A549 (cell line): ENCODE measurements at regions not wholly inside any gene's neighbourhood (a gene's known extent, or its start where the extent isn't known, plus 50 kb on each side); places are given as distances from the start of the nearest gene placed in this dataset.

Experiments
- ATAC-seq, 2 experiments: fragments of 200-7000 bp in 1 of 2; fragments of >200 bp in 1 of 2; cut with Nextera tagmentation in 1 of 2; cut with Tn5 transposase in 1 of 2; 3 replicates each; pipeline versions ENCODE4 v1.8.0 to v1.9.1; 2018 to 2020; ENCODE audit warnings: mild to moderate bottlenecking in 1 of 2, moderate library complexity in 1 of 2
- CTCF ChIA-PET: fragments of 300-600 bp; sonication (Branson Sonifier 250); formaldehyde crosslinking; extraction: SDS; loops from one replicate; lab custom pipeline; 2021; ENCODE audit warnings: antibody characterized with exemption, inconsistent platforms; lab: Yijun Ruan, JAX
- POLR2A ChIA-PET: fragments of 350-600 bp; formaldehyde crosslinking; extraction: SDS; loops from one replicate; lab custom pipeline; 2021; ENCODE audit warnings: antibody characterized with exemption, inconsistent platforms; lab: Yijun Ruan, JAX
- DNase-seq, 2 experiments: peaks; one replicate each; pipeline versions ENCODE4 v3.0.0 to v3.0.0-alpha.2; 2011 to 2016; ENCODE audit warnings: low read depth in 1 of 2, low spot score in 1 of 2
- FAIRE-seq: peaks from 2 replicates; lab custom pipeline; 2011; peaks lifted over from hg19 to GRCh38; lab: Jason Lieb, UNC
- H3K27ac ChIP-seq, 2 experiments: fragments of >200 bp; sonication (Bioruptor Twin); formaldehyde crosslinking; 3 replicates each; pipeline ENCODE4 v1.5.1; 2016 to 2017
- H3K4me1 ChIP-seq: fragments of >200 bp; sonication (Bioruptor Twin); formaldehyde crosslinking; 3 replicates; pipeline ENCODE4 v1.6.1; 2016
- H3K4me2 ChIP-seq: fragments of >200 bp; sonication (Bioruptor Twin); formaldehyde crosslinking; 3 replicates; pipeline ENCODE4 v1.6.1; 2016
- H3K4me3 ChIP-seq: fragments of >200 bp; sonication (Bioruptor Twin); formaldehyde crosslinking; 3 replicates; pipeline ENCODE4 v1.5.1; 2016
- H3K9me3 ChIP-seq: fragments of >200 bp; sonication (Bioruptor Twin); formaldehyde crosslinking; 3 replicates; pipeline ENCODE4 v1.6.1; 2016
- CBX8 ChIP-seq: fragments of 200-600 bp; sonication (generic); IDR thresholded peaks from 2 replicates; pipeline ENCODE4 v1.6.1; 2016
- CEBPB ChIP-seq, 2 experiments: fragments of >200 bp in 1 of 2; sonication (Bioruptor Twin) in 1 of 2; formaldehyde crosslinking in 1 of 2; IDR thresholded peaks; 2 replicates each; pipeline ENCODE4 v1.6.1; 2012 to 2016
- EP300 ChIP-seq, 2 experiments: fragments of >200 bp; sonication (Bioruptor Twin); formaldehyde crosslinking; IDR thresholded peaks; 2 replicates in 1 of 2; 3 replicates in 1 of 2; pipeline ENCODE4 v1.6.1; 2016 to 2017
- ESRRA ChIP-seq: fragments of 150-350 bp; IDR thresholded peaks from 2 replicates; pipeline ENCODE4 v1.6.1; 2014; ENCODE audit warnings: mild to moderate bottlenecking, low read length, borderline replicate concordance
- FOSB ChIP-seq: fragments of 250-450 bp; sonication (Bioruptor Pico); IDR thresholded peaks from 2 replicates; pipeline ENCODE4 v1.5.0; 2020; ENCODE audit warnings: mild to moderate bottlenecking, moderate library complexity
- FOXS1 ChIP-seq: fragments of 250-450 bp; sonication (Bioruptor Pico); IDR thresholded peaks from 2 replicates; pipeline ENCODE4 v1.5.0; 2020; ENCODE audit warnings: mild to moderate bottlenecking, moderate library complexity
- HOXB13 ChIP-seq: fragments of 250-450 bp; sonication (Bioruptor Pico); IDR thresholded peaks from 2 replicates; pipeline ENCODE4 v1.5.0; 2020; ENCODE audit warnings: low read depth, mild to moderate bottlenecking, moderate library complexity
- HOXB5 ChIP-seq: fragments of 250-450 bp; sonication (Bioruptor Pico); IDR thresholded peaks from 2 replicates; pipeline ENCODE4 v1.5.0; 2020; ENCODE audit warnings: mild to moderate bottlenecking, moderate library complexity
- JUN ChIP-seq, 2 experiments: fragments of >200 bp; sonication (Bioruptor Twin); formaldehyde crosslinking; IDR thresholded peaks; 2 replicates in 1 of 2; 3 replicates in 1 of 2; pipeline ENCODE4 v1.6.1; 2016 to 2017
- JUNB ChIP-seq: fragments of >200 bp; sonication (Bioruptor Twin); formaldehyde crosslinking; IDR thresholded peaks from 2 replicates; pipeline ENCODE4 v1.6.1; 2016
- KDM5A ChIP-seq: fragments of 200-600 bp; sonication (generic); IDR thresholded peaks from 2 replicates; pipeline ENCODE4 v1.6.1; 2016; ENCODE audit warnings: antibody characterized with exemption, mild to moderate bottlenecking
- MAFK ChIP-seq: fragments of 450-650 bp; IDR thresholded peaks from 2 replicates; pipeline ENCODE4 v1.6.1; 2014; ENCODE audit not compliant: partially characterized antibody
- MAZ ChIP-seq: fragments of 150-350 bp; IDR thresholded peaks from 2 replicates; pipeline ENCODE4 v1.6.1; 2014; ENCODE audit warnings: antibody characterized with exemption, low read depth, low read length, borderline replicate concordance
- MYC ChIP-seq: IDR thresholded peaks from 2 replicates; pipeline ENCODE4 v1.6.1; 2012; ENCODE audit warnings: mild to moderate bottlenecking, inconsistent platforms, low read length, improper control_type of control experiment, borderline replicate concordance
- NFE2L2 ChIP-seq: fragments of 150-350 bp; conservative IDR thresholded peaks from 2 replicates; pipeline ENCODE4 v1.6.1; 2014; ENCODE audit warnings: low read length
- NPAS2 ChIP-seq: fragments of 250-450 bp; sonication (Bioruptor Pico); IDR thresholded peaks from 2 replicates; pipeline ENCODE4 v1.8.0; 2022; ENCODE audit warnings: mild to moderate bottlenecking, moderate library complexity, borderline replicate concordance
- POLR2AphosphoS2 ChIP-seq: conservative IDR thresholded peaks from 2 replicates; pipeline ENCODE4 v1.6.1; 2012; ENCODE audit warnings: low read length, improper control_type of control experiment, inconsistent platforms
- RFX5 ChIP-seq: fragments of 450-650 bp; IDR thresholded peaks from 2 replicates; pipeline ENCODE4 v1.7.1; 2014; ENCODE audit warnings: antibody characterized with exemption, mild to moderate bottlenecking, moderate library complexity
- SREBF2 ChIP-seq: fragments of 450-650 bp; IDR thresholded peaks from 2 replicates; pipeline ENCODE4 v1.6.1; 2014; ENCODE audit warnings: mild to moderate bottlenecking, moderate library complexity
- TP53 ChIP-seq: fragments of 250-450 bp; sonication (Bioruptor Pico); IDR thresholded peaks from 2 replicates; pipeline ENCODE4 v1.5.0; 2021; ENCODE audit warnings: mild to moderate bottlenecking, moderate library complexity
- ZFP36 ChIP-seq: fragments of 450-650 bp; IDR thresholded peaks from 2 replicates; pipeline ENCODE4 v1.6.1; 2014; ENCODE audit warnings: borderline replicate concordance; ENCODE audit not compliant: partially characterized antibody
- ZSCAN20 ChIP-seq: fragments of 250-450 bp; sonication (Bioruptor Pico); IDR thresholded peaks from 2 replicates; pipeline ENCODE4 v1.8.0; 2022; ENCODE audit warnings: mild to moderate bottlenecking, moderate library complexity
- WGBS: methylation state at CpG from one replicate; pipeline ENCODE4 v1.1.6; 2017; ENCODE audit errors: missing lambda C conversion rate; 5-methylcytosine and 5-hydroxymethylcytosine counted together
- TF ChIP-seq, protein P1 (sequence below): fragments of >200 bp; sonication (Bioruptor Twin); formaldehyde crosslinking; IDR thresholded peaks from 3 replicates; pipeline ENCODE4 v1.5.1; 2016
- TF ChIP-seq, protein P2 (sequence below): fragments of >200 bp; sonication (Bioruptor Twin); formaldehyde crosslinking; IDR thresholded peaks from 2 replicates; pipeline ENCODE4 v1.6.1; 2016

GRCh38 chr10:24096281-24096680 is 112.7 kb upstream of the KIAA1217 start:
- POLR2A ChIA-PET, result no interaction called here
- CTCF ChIA-PET, result interaction anchor here (0.5 kb wide), 1 partner anchor 564 kb away, joined by 3 read pairs; no protein-coding TSS in a partner anchor
- no peak for ATAC-seq
- Histone ChIP-seq H3K4me1 (no peaks in the 10 kb centered on the region), H3K4me2 (no peak overlapping the region), H3K27ac (no peak overlapping the region), H3K4me3 (no peak overlapping the region), H3K9me3 (no peaks in the 10 kb centered on the region)
- 3% methylated on average over 1 of the region's 1 CpG for WGBS
- TF ChIP-seq NPAS2 (CRISPR knock-in tag), result no peak
- TF ChIP-seq ZFP36, result no peak
- TF ChIP-seq NFE2L2, result no peak
- TF ChIP-seq, protein P1, sequence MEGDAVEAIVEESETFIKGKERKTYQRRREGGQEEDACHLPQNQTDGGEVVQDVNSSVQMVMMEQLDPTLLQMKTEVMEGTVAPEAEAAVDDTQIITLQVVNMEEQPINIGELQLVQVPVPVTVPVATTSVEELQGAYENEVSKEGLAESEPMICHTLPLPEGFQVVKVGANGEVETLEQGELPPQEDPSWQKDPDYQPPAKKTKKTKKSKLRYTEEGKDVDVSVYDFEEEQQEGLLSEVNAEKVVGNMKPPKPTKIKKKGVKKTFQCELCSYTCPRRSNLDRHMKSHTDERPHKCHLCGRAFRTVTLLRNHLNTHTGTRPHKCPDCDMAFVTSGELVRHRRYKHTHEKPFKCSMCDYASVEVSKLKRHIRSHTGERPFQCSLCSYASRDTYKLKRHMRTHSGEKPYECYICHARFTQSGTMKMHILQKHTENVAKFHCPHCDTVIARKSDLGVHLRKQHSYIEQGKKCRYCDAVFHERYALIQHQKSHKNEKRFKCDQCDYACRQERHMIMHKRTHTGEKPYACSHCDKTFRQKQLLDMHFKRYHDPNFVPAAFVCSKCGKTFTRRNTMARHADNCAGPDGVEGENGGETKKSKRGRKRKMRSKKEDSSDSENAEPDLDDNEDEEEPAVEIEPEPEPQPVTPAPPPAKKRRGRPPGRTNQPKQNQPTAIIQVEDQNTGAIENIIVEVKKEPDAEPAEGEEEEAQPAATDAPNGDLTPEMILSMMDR, result no peak
- TF ChIP-seq JUNB, result no peak
- TF ChIP-seq HOXB5 (CRISPR knock-in tag), result no peak
- TF ChIP-seq ESRRA, result no peak
- FAIRE-seq, result no peak
- no peak for DNase-seq

GRCh38 chr10:24097751-24098207 is 111.2 kb upstream of the KIAA1217 start:
- DNase-seq (no peak), FAIRE-seq (no peak), ATAC-seq (no peak)
- CTCF ChIA-PET, result no interaction called here
- no peak overlapping the region for H3K4me3 ChIP-seq
- 35% methylated on average over 5 of the region's 7 CpGs for WGBS
- no peaks in the 10 kb centered on the region for H3K4me1 ChIP-seq
- TF ChIP-seq ZSCAN20 (CRISPR knock-in tag) (no peak), ZFP36 (no peak), KDM5A (no peak), MYC (no peak), FOXS1 (no peak), POLR2AphosphoS2 (no peak), RFX5 (no peak), TP53 (CRISPR knock-in tag) (no peak)
- POLR2A ChIA-PET, result no interaction called here
- H3K27ac ChIP-seq, result no peak overlapping the region
- H3K4me2 ChIP-seq, result no peak overlapping the region
- H3K9me3 ChIP-seq, result no peaks in the 10 kb centered on the region

DNA sequence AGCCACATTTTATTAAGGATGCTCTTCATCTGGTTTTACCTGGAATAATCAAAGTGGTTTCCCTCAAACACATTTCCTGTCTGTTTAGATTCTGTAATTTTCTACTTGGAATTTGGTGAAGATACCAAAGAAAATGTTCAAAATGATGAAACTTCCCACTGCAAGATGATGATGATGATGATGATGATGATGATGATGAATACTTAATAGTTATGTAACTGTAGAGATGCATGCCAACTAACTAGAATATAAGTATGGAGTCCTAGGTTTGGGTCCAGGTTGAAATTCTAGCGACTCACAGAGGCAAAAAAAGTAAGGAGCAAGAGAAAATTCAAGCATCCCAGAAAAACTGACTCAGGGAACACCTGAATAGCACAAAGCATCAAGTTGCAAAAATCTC is 104.0 kb upstream of the KIAA1217 start:
- Histone ChIP-seq H3K27ac (no peak overlapping the region), H3K4me1 (no peaks in the 10 kb centered on the region), H3K4me3 (no peak overlapping the region), H3K4me2 (no peak overlapping the region), H3K9me3 (no peaks in the 10 kb centered on the region)
- no peak for TF ChIP-seq CBX8
- TF ChIP-seq ZFP36, result no peak
- TF ChIP-seq SREBF2, result no peak
- TF ChIP-seq EP300 (IDR thresholded peaks at IDR 0.05), result no peak
- TF ChIP-seq HOXB13, result no peak
- TF ChIP-seq FOXS1, result no peak
- TF ChIP-seq, protein P2, sequence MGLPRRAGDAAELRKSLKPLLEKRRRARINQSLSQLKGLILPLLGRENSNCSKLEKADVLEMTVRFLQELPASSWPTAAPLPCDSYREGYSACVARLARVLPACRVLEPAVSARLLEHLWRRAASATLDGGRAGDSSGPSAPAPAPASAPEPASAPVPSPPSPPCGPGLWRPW, result no peak
- TF ChIP-seq CEBPB (IDR thresholded peaks at IDR 0.05), result no peak
- no peak for TF ChIP-seq MAZ
- TF ChIP-seq MAFK, result no peak
- TF ChIP-seq FOSB (CRISPR knock-in tag), result no peak
- TF ChIP-seq JUN (IDR thresholded peaks at IDR 0.05), result no peak
- ATAC-seq (no peak), FAIRE-seq (no peak), DNase-seq (no peak)
- ChIA-PET POLR2A (no interaction called here), CTCF (no interaction called here)
- 3% methylated on average over 1 of the region's 1 CpG for WGBS
